ENCODE measurements at regions not wholly inside any gene's neighbourhood (a gene's known extent, or its start where the extent isn't known, plus 50 kb on each side); places are given as distances from the start of the nearest gene placed in this dataset.

DNA sequence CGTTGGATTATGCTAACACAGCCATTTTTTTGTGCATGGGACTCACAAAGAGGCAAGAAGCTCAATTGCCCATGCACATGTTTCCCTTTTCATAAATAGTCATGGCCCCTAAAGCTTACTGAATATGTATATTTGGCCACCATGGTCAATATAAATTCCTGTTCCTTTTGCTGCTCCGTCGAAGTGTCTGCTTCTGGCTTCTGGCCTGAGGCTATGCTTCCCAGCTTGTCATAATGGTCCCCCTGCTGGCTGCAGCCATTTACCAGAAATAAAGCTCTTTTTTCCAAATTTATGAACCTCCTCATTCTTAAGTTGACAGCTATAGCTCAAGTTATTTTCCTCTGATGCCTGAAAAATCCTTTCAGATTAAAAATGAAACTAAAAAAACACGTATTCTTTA lies 602.1 kb downstream of the VGLL3 start:
- in situ Hi-C loops (cut with HindIII; ENCODE audit: low pct_unique_long_range_greater_than_20kb, low sequenced_read_pairs) = no loop called here
- CTCF ChIA-PET = no interaction called here
- TF ChIP-seq, protein P1, sequence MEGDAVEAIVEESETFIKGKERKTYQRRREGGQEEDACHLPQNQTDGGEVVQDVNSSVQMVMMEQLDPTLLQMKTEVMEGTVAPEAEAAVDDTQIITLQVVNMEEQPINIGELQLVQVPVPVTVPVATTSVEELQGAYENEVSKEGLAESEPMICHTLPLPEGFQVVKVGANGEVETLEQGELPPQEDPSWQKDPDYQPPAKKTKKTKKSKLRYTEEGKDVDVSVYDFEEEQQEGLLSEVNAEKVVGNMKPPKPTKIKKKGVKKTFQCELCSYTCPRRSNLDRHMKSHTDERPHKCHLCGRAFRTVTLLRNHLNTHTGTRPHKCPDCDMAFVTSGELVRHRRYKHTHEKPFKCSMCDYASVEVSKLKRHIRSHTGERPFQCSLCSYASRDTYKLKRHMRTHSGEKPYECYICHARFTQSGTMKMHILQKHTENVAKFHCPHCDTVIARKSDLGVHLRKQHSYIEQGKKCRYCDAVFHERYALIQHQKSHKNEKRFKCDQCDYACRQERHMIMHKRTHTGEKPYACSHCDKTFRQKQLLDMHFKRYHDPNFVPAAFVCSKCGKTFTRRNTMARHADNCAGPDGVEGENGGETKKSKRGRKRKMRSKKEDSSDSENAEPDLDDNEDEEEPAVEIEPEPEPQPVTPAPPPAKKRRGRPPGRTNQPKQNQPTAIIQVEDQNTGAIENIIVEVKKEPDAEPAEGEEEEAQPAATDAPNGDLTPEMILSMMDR (IDR thresholded peaks at IDR 0.05) = 0 out of 2 replicates have a peak, but pooled peaks have one; percentile 6
- no peak for TF ChIP-seq TCF7L2 (IDR thresholded peaks at IDR 0.05; ENCODE audit: low read depth, low read length)
- no peaks in the 10 kb centered on the region for H3K9me3 ChIP-seq (ENCODE audit: control insufficient read depth, insufficient read depth, low read depth, low read length)
- no peaks in the 10 kb centered on the region for H3K27me3 ChIP-seq (ENCODE audit: control insufficient read depth, insufficient read depth, low read length)
- no peak overlapping the region for H3K27ac ChIP-seq (ENCODE audit: low read length)
- no peaks in the 10 kb centered on the region for H3K36me3 ChIP-seq (ENCODE audit: control insufficient read depth, insufficient read depth, low read length)
- H3K4me1 ChIP-seq (ENCODE audit: control insufficient read depth, insufficient read depth, low read length) = no peaks in the 10 kb centered on the region
- intact Hi-C loops (cut with micrococcal nuclease; ENCODE audit: unreplicated experiment) = no loop called here
- DNase-seq (ENCODE audit: low read depth, low spot score) (no peak), ATAC-seq (no peak)
- POLR2A ChIA-PET = no interaction called here
- no TSS peak for BruUV-seq (replicated peaks)
- H3K4me3 ChIP-seq (ENCODE audit: low read depth in 2 of 2, low read length in 2 of 2) = no peak overlapping the region

GRCh38 chr3:86382556-86382955 lies 608.4 kb downstream of the VGLL3 start:
- H3K4me1 ChIP-seq (ENCODE audit: control insufficient read depth, insufficient read depth, low read length) = no peaks in the 10 kb centered on the region
- TF ChIP-seq POLR2AphosphoS5 (IDR thresholded peaks at IDR 0.05; ENCODE audit: low read depth, low read length) = no peak
- TF ChIP-seq SIN3A (IDR thresholded peaks at IDR 0.05; ENCODE audit: borderline replicate concordance, insufficient read depth, low read depth, low read length) = no peak
- no peak for TF ChIP-seq REST (IDR thresholded peaks at IDR 0.05; ENCODE audit: insufficient read depth in 1 of 2, low read depth in 2 of 2, low read length in 1 of 2)
- TF ChIP-seq, protein P1 (IDR thresholded peaks at IDR 0.05) = no peak
- TF ChIP-seq TCF7L2 (IDR thresholded peaks at IDR 0.05; ENCODE audit: low read depth, low read length) = no peak
- H3K4me3 ChIP-seq (ENCODE audit: low read depth in 2 of 2, low read length in 2 of 2) = no peak overlapping the region
- in situ Hi-C loops (cut with HindIII; ENCODE audit: low pct_unique_long_range_greater_than_20kb, low sequenced_read_pairs) (no loop called here), intact Hi-C loops (cut with micrococcal nuclease; ENCODE audit: unreplicated experiment) (no loop called here)
- no peaks in the 10 kb centered on the region for H3K27me3 ChIP-seq (ENCODE audit: control insufficient read depth, insufficient read depth, low read length)
- no peaks in the 10 kb centered on the region for H3K36me3 ChIP-seq (ENCODE audit: control insufficient read depth, insufficient read depth, low read length)
- no peak for ATAC-seq
- BruUV-seq (replicated peaks) = no TSS peak
- DNase-seq (ENCODE audit: low read depth, low spot score) = no peak
- H3K27ac ChIP-seq (ENCODE audit: low read length) = no peak overlapping the region
- CTCF ChIA-PET = no interaction called here
- POLR2A ChIA-PET = no interaction called here
- H3K9me3 ChIP-seq (ENCODE audit: control insufficient read depth, insufficient read depth, low read depth, low read length) = no peaks in the 10 kb centered on the region

GRCh38 chr3:86381247-86381646 lies 609.7 kb downstream of the VGLL3 start:
- in situ Hi-C loops (cut with HindIII; ENCODE audit: low pct_unique_long_range_greater_than_20kb, low sequenced_read_pairs) = no loop called here
- Histone ChIP-seq H3K36me3 (ENCODE audit: control insufficient read depth, insufficient read depth, low read length) (no peaks in the 10 kb centered on the region), H3K27ac (ENCODE audit: low read length) (no peak overlapping the region), H3K4me3 (ENCODE audit: low read depth in 2 of 2, low read length in 2 of 2) (no peak overlapping the region), H3K9me3 (ENCODE audit: control insufficient read depth, insufficient read depth, low read depth, low read length) (no peaks in the 10 kb centered on the region), H3K4me1 (ENCODE audit: control insufficient read depth, insufficient read depth, low read length) (no peaks in the 10 kb centered on the region), H3K27me3 (ENCODE audit: control insufficient read depth, insufficient read depth, low read length) (no peaks in the 10 kb centered on the region)
- no peak for DNase-seq (ENCODE audit: low read depth, low spot score)
- TF ChIP-seq REST (IDR thresholded peaks at IDR 0.05; ENCODE audit: insufficient read depth in 1 of 2, low read depth in 2 of 2, low read length in 1 of 2) = no peak
- TF ChIP-seq POLR2AphosphoS5 (IDR thresholded peaks at IDR 0.05; ENCODE audit: low read depth, low read length) = no peak
- ChIA-PET POLR2A (no interaction called here), CTCF (no interaction called here)
- intact Hi-C loops (cut with micrococcal nuclease; ENCODE audit: unreplicated experiment) = no loop called here
- BruUV-seq (replicated peaks) = no TSS peak
- ATAC-seq = no peak

Data from Panc1 (cell line).